ENCODE measurements at regions not wholly inside any gene's neighbourhood (a gene's known extent, or its start where the extent isn't known, plus 50 kb on each side); places are given as distances from the start of the nearest gene placed in this dataset.

- TF ChIP-seq CTCF (IDR thresholded peaks at IDR 0.05): no peak
- no peak for TF ChIP-seq POLR2A (IDR thresholded peaks at IDR 0.05)
- TF ChIP-seq EP300 (IDR thresholded peaks at IDR 0.05; ENCODE audit: low read depth): no peak
- no peak for TF ChIP-seq POLR2AphosphoS5 (IDR thresholded peaks at IDR 0.05)
These were observed 77.2 kb downstream of the NEUROD6 start for GRCh38 chr7:31263338-31263737.
